OCI-LY1 (cell line): ENCODE measurements at regions not wholly inside any gene's neighbourhood (a gene's known extent, or its start where the extent isn't known, plus 50 kb on each side); places are given as distances from the start of the nearest gene placed in this dataset.

Experiments used
- EZH2 ChIP-seq: fragments of 200-600 bp; sonication (generic), shearing (Covaris generic); IDR thresholded peaks from 2 replicates; pipeline ENCODE4 v1.8.0; 2017; ENCODE audit warnings: borderline replicate concordance, mixed run types, mild to moderate bottlenecking, antibody characterized with exemption, low read length, moderate library complexity, mixed read lengths
- TF ChIP-seq, protein P1 (sequence below): fragments of 200-600 bp; sonication (generic), shearing (Covaris generic); IDR thresholded peaks from 2 replicates; pipeline ENCODE4 v1.5.1; 2017; ENCODE audit warnings: mild to moderate bottlenecking, antibody characterized with exemption, low read length, moderate library complexity, mixed read lengths

DNA sequence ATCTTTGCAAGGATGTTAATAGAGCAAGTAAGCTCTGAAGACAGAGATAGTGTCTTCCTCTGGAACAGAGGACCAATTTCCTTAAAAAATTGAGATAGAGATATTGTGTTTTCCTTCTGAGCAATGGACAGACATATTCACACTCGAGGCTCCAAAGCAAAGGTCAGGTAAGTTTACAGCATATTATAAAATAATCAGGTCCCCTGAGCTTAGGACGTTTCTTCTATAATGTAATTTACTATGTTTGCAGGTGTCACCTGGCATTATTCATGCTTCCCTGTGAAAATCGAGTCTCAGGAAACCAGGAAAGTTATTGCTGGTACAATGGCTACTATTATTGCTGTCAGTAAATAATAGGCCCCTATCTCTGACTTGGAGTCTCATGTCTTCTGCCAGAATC is 1135.8 kb upstream of the ACVR2A start:
- no peak for TF ChIP-seq EZH2
- TF ChIP-seq, protein P1, sequence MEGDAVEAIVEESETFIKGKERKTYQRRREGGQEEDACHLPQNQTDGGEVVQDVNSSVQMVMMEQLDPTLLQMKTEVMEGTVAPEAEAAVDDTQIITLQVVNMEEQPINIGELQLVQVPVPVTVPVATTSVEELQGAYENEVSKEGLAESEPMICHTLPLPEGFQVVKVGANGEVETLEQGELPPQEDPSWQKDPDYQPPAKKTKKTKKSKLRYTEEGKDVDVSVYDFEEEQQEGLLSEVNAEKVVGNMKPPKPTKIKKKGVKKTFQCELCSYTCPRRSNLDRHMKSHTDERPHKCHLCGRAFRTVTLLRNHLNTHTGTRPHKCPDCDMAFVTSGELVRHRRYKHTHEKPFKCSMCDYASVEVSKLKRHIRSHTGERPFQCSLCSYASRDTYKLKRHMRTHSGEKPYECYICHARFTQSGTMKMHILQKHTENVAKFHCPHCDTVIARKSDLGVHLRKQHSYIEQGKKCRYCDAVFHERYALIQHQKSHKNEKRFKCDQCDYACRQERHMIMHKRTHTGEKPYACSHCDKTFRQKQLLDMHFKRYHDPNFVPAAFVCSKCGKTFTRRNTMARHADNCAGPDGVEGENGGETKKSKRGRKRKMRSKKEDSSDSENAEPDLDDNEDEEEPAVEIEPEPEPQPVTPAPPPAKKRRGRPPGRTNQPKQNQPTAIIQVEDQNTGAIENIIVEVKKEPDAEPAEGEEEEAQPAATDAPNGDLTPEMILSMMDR: no peak
